ENCODE measurements at regions not wholly inside any gene's neighbourhood (a gene's known extent, or its start where the extent isn't known, plus 50 kb on each side); places are given as distances from the start of the nearest gene placed in this dataset.

DNA sequence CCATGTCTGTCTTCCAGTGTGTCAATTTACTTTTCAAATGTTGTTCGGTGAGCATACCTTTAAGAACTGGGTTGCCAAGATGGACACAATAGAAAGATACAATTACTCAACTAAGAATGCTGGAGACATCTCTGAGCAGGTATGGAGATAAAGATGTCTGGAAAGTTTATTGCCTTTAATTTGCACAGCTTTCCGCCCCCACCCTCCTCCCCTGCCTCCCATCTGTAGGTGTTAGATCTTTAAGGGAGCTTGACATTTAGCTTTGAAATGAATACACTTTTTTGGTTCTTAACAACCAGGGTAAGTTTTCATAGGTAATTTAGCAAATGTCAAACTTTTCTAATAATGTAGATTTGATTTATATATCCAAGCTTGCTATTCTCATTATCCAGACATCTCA lies 104.4 kb downstream of the BTBD3 start:
- Histone ChIP-seq H3K4me3 (replicated peaks in 1 of 3) (no peak overlapping the region), H3K36me3 (no peaks in the 10 kb centered on the region), H3K4me1 (no peaks in the 10 kb centered on the region), H3K27me3 (no peaks in the 10 kb centered on the region), H3K27ac (no peak overlapping the region), H3K9me3 (no peaks in the 10 kb centered on the region)
- TF ChIP-seq, protein P1, sequence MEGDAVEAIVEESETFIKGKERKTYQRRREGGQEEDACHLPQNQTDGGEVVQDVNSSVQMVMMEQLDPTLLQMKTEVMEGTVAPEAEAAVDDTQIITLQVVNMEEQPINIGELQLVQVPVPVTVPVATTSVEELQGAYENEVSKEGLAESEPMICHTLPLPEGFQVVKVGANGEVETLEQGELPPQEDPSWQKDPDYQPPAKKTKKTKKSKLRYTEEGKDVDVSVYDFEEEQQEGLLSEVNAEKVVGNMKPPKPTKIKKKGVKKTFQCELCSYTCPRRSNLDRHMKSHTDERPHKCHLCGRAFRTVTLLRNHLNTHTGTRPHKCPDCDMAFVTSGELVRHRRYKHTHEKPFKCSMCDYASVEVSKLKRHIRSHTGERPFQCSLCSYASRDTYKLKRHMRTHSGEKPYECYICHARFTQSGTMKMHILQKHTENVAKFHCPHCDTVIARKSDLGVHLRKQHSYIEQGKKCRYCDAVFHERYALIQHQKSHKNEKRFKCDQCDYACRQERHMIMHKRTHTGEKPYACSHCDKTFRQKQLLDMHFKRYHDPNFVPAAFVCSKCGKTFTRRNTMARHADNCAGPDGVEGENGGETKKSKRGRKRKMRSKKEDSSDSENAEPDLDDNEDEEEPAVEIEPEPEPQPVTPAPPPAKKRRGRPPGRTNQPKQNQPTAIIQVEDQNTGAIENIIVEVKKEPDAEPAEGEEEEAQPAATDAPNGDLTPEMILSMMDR (IDR thresholded peaks at IDR 0.05) = no peak
- no peak for TF ChIP-seq POLR2A (IDR thresholded peaks at IDR 0.05)
- intact Hi-C loops (cut with DNase I) = no loop called here
- no peak for DNase-seq
- WGBS, 2 donors = 93 to 99% methylated on average over 2 of the region's 2 CpGs

DNA sequence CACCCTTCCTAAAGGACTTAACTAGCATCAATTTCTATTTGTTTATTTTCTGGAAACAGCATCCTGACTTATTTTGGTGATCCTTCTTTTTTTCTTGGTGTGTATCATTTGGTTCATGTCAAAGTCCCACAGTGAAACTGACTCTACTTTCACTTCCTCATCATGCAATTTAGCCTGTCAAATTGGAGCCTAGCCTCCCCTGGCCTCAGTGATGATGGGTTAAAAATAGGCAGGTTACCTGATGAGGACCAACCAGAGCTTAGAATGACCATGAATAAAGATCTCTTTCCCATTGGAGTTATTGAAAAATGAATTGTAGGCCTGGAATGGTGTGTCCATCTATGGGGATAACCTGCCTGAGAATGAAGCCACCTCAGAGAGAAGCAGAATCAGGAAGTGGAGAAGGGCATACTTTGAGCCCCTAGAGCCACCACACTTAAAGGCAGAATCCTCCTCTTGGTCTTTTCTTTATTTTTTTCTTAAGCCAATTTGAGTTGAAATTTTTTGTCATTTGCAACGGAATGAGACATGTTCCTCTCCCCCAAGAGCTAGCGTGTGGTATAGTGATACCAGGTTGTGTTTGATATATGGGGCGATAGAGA lies 105.6 kb downstream of the BTBD3 start:
- Histone ChIP-seq H3K4me1 (no peaks in the 10 kb centered on the region), H3K27ac (no peak overlapping the region), H3K36me3 (no peaks in the 10 kb centered on the region), H3K27me3 (no peaks in the 10 kb centered on the region), H3K9me3 (no peaks in the 10 kb centered on the region), H3K4me3 (replicated peaks in 1 of 3) (no peak overlapping the region)
- intact Hi-C loops (cut with DNase I) = no loop called here
- DNase-seq = no peak
- 64 to 95% methylated on average over 3 of the region's 3 CpGs for WGBS, 2 donors
- TF ChIP-seq, protein P1 (IDR thresholded peaks at IDR 0.05) = no peak
- TF ChIP-seq POLR2A (IDR thresholded peaks at IDR 0.05) = no peak

DNA sequence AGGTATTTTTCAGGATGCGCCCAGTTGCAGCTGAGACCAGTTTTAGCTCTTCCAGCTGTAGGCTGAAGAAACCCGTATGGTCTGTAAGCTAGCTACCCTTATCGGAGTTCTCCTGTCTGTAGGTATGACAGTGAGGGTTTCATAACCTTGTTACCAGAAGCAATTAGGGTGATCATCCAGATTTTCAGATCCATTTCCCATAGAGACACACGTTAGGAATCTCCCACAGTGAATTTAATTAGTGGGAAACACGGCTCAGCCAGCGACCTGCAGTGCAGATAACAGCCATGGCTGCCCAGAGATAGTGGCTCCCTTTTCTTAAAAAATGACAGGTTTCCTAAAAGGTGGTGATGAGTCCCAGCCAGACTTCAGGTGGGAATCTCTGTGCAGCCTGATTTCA lies 111.1 kb downstream of the BTBD3 start:
- Histone ChIP-seq H3K9me3 (no peaks in the 10 kb centered on the region), H3K4me3 (replicated peaks in 1 of 3) (no peak overlapping the region), H3K4me1 (no peaks in the 10 kb centered on the region), H3K36me3 (no peaks in the 10 kb centered on the region), H3K27ac (no peak overlapping the region), H3K27me3 (no peaks in the 10 kb centered on the region)
- DNase-seq = no peak
- WGBS, 2 donors = 86 to 90% methylated on average over 6 of the region's 6 CpGs
- TF ChIP-seq, protein P1 (IDR thresholded peaks at IDR 0.05) = no peak
- no peak for TF ChIP-seq POLR2A (IDR thresholded peaks at IDR 0.05)
- intact Hi-C loops (cut with DNase I) = no loop called here

DNA sequence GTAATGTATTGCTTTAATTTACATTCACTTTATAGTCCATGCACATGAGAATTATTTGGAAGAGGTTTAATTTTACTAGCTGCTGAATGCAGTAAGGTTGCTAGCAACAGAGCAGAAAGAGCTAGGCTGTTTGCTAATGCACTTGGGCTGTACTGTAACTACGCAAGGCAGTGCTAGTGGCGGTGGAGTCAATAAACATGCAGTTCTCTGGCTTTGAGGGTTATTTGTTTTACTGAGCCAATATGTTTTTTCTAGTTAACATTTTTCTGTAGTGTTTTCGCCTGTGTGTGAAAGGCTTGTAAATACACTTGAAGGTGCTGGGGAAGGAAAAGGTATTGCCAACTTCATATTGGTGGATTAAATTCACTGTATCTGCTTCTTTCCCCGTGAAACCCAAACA lies 112.8 kb downstream of the BTBD3 start:
- no peak for DNase-seq
- H3K4me3 ChIP-seq (replicated peaks in 1 of 3) = no peak overlapping the region
- no peaks in the 10 kb centered on the region for H3K4me1 ChIP-seq
- H3K27me3 ChIP-seq = no peaks in the 10 kb centered on the region
- 68 to 76% methylated on average over 4 of the region's 4 CpGs for WGBS, 2 donors
- intact Hi-C loops (cut with DNase I) = no loop called here
- no peak overlapping the region for H3K27ac ChIP-seq
- TF ChIP-seq POLR2A (IDR thresholded peaks at IDR 0.05) = no peak
- TF ChIP-seq, protein P1 (IDR thresholded peaks at IDR 0.05) = no peak
- H3K36me3 ChIP-seq = no peaks in the 10 kb centered on the region
- no peaks in the 10 kb centered on the region for H3K9me3 ChIP-seq

DNA sequence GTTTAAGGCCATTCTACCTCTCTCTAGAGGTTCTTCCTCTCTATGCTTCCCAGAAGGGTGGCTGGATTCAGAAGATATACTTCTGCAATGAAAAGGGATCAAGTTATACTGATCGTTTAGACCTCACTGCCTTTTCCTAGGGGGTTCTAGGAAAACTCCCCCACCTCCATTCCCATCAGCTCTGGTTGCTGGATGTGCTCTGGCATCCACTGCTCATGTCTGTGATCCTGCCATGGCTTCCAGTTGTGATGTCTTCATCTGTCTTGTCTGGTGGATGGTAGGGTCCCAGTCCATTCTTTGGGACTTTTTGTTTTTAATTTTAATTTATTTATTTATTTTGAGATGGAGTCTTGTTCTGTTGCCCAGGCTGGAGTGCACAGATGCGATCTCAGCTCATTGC lies 118.4 kb downstream of the BTBD3 start:
- Histone ChIP-seq H3K27ac (no peak overlapping the region), H3K36me3 (no peaks in the 10 kb centered on the region), H3K27me3 (no peaks in the 10 kb centered on the region), H3K4me3 (replicated peaks in 1 of 3) (no peak overlapping the region), H3K9me3 (no peaks in the 10 kb centered on the region), H3K4me1 (no peaks in the 10 kb centered on the region)
- no peak for DNase-seq
- intact Hi-C loops (cut with DNase I) = no loop called here
- WGBS, 2 donors = 92 to 95% methylated on average over 2 of the region's 2 CpGs
- TF ChIP-seq, protein P1 (IDR thresholded peaks at IDR 0.05) = no peak
- no peak for TF ChIP-seq POLR2A (IDR thresholded peaks at IDR 0.05)
